DOHH2 (cell line): ENCODE measurements at regions not wholly inside any gene's neighbourhood (a gene's known extent, or its start where the extent isn't known, plus 50 kb on each side); places are given as distances from the start of the nearest gene placed in this dataset.

ENCODE experiments used
- EZH2phosphoT487 ChIP-seq: fragments of 200-600 bp; sonication (generic); IDR thresholded peaks from 2 replicates; pipeline ENCODE4 v1.6.1; 2017; ENCODE audit warnings: borderline replicate concordance, mild to moderate bottlenecking, antibody characterized with exemption, low read length, moderate library complexity, mixed read lengths
- TF ChIP-seq, protein P1 (sequence below): fragments of 200-600 bp; sonication (generic); IDR thresholded peaks from one replicate; pipeline ENCODE4 v1.5.1; 2014; ENCODE audit warnings: antibody characterized with exemption, mild to moderate bottlenecking, low read depth, low read length; ENCODE audit not compliant: poor library complexity, severe bottlenecking

DNA sequence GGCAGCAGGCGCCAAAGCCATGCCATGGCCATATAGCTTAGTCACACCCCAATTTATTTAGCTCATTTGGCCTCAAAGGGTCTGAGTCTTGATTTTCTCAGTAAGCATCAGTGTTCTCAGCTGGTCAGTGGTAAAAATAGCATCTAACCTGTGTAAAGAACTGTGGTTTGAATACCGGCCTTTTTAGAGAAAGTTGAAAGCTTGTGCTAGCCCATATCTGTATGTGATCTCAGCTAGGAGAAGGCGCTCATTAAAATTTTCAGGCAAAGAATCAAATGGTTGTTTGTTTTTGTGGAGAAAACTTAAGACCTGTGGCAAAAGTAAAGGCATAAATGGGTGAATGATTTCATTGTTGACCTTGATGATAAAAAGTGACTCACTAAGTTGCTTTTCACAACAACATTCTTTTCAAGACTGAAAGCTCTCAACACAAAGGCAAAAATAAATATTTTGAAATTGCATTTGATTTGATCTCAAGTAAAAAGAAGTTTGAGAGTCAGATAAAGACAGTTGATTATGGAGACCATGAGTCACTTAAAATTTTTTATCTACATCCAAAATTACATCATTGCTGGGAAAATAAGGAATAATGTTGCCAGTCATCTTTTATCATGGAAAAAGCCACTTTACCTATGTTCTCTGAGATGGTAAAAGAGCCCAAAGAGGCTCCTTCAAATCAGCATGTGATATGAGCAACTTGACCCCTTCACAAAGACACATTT, 128.5 kb upstream of the RGS6 start:
- no peak for TF ChIP-seq EZH2phosphoT487
- TF ChIP-seq, protein P1, sequence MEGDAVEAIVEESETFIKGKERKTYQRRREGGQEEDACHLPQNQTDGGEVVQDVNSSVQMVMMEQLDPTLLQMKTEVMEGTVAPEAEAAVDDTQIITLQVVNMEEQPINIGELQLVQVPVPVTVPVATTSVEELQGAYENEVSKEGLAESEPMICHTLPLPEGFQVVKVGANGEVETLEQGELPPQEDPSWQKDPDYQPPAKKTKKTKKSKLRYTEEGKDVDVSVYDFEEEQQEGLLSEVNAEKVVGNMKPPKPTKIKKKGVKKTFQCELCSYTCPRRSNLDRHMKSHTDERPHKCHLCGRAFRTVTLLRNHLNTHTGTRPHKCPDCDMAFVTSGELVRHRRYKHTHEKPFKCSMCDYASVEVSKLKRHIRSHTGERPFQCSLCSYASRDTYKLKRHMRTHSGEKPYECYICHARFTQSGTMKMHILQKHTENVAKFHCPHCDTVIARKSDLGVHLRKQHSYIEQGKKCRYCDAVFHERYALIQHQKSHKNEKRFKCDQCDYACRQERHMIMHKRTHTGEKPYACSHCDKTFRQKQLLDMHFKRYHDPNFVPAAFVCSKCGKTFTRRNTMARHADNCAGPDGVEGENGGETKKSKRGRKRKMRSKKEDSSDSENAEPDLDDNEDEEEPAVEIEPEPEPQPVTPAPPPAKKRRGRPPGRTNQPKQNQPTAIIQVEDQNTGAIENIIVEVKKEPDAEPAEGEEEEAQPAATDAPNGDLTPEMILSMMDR, result no peak
